GM03348 (cell line): ENCODE measurements at regions not wholly inside any gene's neighbourhood (a gene's known extent, or its start where the extent isn't known, plus 50 kb on each side); places are given as distances from the start of the nearest gene placed in this dataset.

ENCODE experiments used
- DNase-seq: peaks from one replicate; pipeline ENCODE4 v3.0.0; 2012; ENCODE audit warnings: low spot score

DNA sequence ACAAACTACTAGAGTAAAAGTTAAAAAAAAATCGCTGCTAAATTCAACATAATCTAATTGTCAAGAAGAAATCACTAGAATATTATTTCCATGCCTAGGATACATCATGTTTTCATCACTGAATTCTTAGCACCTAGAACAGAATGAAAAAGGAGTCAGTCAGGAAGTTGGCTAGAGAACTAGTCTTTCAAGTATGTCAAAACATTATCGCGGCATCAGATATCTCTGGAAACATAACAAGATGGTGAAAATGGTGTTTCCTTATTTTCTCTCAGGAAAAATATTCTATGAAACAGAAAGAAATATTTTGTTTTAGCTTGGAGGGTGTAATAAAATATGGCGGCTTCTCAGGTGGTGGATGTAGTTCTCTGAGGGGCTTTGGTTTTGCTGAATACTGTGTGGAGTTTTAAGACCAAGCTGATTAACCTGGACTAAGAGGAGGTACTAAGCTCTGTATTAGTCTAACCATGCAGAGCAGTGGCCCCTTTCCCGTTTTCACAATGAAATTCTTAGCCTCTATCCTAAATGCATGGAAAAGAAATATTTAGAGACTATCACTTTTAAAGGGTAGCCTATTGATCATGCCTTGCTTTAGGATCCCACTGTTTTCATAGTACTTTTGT is 205.6 kb downstream of the MDFIC start:
- DNase-seq: no peak

DNA sequence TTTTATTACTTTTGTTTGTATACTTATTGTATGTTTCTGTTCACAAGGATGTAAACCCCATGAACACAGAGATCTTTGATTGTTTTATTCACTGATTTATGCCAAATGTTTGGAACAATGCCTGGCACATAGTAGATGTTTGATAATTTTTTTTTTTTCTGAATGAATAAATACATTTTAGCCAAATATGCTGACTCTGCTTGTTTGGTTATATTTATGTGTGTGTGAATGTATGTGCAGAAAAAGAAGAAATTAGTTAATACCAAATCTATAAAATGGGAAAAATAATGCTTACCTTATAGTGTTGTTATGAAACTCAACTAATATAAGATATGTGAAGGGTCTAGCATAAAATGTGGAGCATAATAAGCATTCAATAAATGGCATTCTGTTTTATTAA is 203.9 kb downstream of the MDFIC start:
- no peak for DNase-seq

DNA sequence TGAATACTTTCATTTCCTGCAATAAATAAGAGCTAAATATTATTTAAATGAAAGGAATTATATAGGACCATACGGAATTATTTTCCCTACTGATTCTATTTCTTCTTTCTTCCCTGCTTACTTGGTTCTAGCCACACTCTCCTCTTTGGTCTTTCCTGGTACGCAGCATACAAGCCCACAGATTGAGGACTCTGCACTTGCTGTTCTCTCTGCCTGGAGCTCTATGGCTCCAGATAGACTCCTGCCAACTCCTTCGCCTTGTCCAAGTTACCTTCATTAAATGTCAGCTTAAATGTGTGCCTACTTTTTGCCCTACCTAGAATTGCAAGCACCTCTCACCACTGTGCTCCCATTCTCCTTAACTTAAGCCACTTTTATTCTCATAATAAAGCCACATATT is 203.4 kb downstream of the MDFIC start:
- no peak for DNase-seq

DNA sequence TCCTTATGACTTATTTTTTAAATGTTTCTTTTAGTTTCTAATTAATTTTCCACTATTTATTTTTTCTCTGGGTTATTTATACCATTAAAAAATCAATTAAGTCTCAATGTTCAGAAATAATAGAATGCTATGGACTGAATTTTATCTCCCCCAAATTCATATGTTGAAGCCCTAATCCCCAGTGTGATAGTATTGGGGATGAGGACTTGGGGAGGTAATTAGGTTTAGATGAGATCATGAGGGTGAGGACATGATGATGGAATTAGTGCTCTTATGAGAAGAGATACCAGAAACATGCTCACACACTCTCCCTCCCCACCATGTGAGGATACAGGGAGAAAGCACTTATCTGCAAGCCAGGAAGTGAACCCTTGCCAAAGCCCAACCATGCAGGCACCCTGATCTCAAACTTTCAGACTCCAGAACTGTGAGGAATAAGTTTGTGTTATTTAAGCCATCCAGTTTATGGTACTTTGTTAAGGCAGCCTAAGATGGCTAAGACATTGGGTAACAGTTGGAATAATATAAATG is 202.6 kb downstream of the MDFIC start:
- no peak for DNase-seq

DNA sequence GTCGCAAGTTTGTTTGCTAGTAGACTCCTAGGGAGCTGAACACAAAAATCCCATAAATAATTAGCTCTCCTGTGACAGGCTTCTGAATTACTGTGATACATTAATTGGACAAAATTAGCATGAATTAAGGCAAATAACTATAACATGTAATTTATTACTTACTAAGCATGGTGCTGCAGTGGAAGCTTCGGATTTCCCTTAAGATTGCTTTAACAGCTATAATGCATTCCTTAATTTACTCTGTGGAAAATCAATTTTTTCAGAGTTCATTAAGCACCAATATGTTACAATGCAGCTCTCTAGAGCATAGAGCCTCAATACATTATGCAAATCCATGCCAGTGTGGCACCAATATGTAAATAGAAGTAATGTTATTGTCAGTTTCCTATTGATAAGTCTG is 201.5 kb downstream of the MDFIC start:
- no peak for DNase-seq

DNA sequence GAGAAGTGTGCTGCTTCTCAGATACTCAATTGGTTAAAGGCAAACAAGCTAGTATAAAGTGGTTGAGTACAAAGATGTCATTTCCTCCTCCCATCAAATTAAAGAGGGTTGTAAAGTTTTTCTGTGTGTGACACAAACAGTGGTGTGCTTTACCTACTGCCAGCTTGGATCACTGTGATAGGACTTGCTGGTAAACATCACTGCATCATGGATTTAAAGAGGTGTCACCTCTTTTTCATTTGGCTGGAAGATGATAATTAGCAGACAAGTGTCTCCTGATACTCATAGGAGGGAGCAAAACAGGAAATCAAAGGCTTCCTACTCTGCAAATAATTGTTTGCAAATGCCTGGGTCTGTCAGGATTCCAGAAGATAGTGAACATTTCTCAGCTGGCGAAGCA is 200.5 kb downstream of the MDFIC start:
- no peak for DNase-seq

DNA sequence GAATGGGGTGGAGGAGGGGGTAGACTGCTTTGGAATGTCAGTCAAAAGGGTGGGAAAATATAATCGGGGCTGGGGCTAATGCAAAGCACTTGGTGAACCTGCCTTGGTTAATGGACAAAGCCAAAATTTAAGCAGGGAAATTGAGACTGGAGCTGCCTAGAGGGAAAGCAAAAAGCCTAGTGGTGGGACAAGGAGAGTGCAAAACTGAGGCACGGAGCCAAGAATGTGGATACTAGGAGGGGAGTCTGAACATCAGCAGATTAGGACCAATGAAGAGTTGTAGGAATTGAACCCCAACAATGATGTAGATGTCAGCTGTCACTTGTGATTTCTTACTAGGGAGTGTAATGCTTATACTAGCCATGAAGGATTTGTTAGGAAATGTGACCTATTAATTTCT is 195.9 kb downstream of the MDFIC start:
- DNase-seq: no peak

DNA sequence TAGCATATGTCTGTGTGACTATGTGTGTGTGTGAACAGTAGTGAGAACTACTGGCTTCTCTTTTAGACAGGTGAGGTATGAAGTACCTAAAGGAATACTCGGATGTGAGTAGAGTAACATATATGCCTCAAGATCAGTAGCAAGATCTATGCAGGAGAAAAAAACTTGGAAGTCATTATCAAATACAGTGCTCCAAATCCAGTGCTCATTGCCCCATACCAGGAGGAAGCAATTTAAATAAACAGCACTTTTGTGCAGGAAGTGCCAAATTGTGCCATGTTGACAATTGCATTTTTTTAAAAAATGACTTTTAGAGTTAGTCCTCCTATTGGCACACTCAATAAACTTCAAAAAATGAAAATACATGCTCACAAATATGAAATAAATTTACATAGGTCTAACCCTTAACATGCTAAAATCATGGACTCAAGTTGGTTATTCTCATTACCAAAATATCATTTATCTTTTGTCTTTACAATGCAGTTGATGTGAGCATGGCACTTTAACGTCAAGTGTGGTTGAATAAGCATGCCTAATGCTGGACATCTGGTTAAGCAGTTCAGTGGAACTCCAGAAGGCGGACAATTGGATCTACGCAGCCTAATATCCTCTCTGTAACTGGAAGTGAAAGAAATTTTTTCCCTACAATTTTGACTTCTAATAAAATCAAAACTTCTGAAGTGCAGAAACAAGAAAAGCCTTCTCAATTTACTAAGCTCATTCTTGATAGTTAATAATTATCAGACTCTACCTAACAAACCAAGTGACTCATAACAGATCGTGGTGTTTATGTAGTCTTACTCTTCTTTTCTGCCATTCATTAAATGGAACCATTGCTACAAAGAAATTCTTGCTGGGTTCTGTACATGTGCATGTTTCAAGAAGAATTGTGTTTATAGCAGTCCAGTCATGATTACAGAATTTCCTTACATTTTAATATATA is 195.2 kb downstream of the MDFIC start:
- DNase-seq: no peak

DNA sequence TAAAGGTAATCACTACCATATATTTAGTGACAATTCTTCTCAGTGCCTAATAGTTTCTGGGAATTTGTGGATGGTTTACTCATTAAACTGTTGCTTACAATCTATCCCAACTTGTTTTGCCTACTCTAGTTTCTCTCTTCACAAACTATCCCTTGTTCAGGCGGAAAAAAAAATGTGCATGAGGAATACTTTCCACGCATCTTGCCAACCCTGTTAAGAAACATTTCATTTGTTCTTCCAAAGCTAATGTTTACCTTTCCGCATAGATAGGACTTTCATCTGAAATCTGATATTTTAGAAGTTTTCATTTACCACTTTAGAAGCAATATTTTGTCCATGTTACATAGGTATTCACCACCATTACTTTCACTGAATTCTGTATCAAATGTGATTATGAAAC is 191.9 kb downstream of the MDFIC start:
- no peak for DNase-seq

DNA sequence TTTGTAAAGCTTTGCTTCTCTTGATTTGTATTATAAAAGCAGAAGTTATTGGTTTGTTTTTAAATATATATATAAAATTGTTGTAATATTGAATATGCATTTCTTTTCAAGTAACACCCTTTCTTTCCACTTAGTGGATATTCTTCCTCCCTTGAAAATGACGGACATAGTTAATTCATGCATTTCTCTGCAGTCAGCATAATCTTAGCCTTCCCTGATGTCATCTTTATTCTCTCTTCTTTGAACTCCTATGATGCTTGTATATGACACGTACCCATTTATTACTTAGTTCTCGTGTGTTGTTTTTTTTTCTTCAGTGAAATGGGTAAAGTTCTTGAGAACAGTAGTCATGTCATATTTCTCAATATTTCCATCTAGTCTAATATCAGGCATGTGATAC is 191.2 kb downstream of the MDFIC start:
- no peak for DNase-seq

DNA sequence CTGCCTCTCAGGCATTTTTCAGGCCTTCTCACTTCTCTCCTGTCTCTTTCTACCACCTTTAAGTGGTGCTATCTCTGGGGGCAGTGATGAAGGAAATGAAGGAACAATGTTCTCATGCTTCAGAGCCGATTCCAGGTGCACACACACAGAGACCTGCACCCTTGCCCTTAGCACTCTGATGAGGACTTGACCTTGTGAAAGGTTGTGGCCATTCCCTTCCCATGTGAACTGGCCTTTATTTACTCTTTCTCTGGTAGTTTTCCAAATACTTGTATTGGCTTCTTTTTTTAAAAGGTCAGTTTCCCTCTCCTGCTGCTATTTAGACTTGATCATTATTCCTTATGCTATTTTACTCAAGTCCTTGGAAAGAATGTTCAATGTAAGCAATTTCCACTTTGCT is 188.6 kb downstream of the MDFIC start:
- no peak for DNase-seq

DNA sequence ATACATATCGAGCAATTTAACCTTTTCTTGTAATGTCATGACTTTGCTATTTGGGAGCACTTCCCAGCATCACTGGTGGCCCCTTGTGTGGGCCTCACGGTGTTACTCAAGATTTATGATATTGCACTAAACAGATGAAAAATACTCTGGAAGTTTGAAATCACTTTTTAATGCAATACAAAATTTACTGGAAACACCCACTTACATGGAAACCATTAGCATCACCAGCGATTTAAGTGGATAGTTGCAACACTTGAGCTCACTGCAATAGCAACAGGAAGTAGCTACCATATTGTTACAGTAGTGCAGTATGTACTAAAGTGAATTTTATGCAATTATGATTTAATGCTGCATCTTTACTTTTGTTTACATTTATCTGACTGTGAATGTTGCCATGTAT is 184.4 kb downstream of the MDFIC start:
- no peak for DNase-seq

DNA sequence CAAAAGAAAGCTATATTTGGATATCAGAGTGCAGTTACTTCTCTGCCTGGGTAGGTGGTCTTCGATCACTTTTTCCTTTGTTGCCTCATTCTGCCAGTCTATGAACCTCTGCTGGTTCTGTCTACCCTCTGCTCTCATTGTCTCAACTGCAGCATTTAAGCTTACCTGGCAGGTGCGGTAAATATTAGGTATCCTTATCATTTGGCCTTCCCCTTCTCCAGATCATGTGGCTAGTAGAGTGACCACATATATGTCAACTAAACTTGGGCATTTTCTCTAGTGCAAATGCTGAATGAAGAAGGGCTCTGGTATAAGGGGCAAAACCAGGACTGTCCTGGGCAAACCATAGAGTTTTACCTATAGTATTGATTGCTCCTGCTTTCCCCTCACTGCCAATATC is 180.8 kb downstream of the MDFIC start:
- no peak for DNase-seq

DNA sequence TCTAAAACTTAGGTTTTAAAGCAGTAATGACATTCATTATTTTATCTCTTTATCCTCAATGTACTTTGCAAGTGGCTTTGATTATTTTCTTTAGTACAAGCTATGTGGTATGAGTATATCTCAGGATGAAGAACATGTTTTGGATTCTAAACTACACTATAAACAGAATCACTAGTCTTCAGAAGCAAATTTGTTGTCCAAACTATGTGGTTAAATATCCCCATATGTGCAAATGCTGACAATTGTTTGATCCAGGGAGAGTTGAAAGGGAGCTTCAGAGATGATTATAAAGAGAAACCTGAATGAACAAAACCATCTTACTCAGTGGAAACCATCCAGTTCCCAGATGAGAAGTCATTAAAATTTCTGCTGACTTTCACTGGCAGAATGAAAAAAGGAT is 179.3 kb downstream of the MDFIC start:
- no peak for DNase-seq

DNA sequence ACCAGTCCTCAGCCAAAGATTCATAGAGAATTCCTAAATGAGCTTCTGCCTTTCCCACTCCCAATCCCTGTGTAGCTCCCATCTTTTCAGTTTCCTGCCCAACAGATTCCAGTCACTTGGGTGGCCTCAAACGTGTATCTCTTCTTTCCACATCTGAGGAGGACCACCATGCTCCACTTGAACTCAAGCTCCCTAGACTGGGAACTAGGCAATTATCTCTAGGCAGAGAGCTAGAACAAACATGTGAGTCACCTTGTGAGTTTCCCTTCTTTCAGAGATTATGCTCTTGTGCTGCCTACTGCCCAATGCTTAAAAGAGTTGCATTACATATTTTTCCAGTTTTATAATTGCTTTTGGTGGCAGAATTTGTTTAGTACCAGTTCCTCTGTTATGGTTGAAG is 178.0 kb downstream of the MDFIC start:
- peak; percentile 27 for DNase-seq

DNA sequence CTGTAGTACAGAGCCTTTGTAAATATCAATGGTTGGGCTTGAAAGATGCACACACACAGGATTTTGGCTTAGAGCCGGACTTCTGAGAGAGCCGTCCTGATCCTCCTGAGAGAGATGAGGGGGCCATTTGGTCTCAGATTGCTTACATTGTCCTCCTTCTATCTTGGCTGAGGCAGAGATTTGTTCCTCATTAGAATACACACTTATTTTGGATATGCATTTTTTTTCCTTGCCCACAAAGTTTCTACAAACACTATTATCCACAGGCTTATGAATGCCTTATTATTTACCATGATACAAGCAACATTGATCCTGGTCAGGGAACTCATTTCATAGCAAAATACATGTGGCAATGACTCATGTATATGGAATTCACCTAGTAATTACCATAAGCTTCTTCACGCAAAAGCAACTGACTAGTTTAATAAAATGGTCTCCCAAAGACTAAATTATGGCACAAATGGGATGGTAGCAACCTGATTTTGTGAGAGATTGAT is 175.3 kb downstream of the MDFIC start:
- peak; percentile 16 for DNase-seq

DNA sequence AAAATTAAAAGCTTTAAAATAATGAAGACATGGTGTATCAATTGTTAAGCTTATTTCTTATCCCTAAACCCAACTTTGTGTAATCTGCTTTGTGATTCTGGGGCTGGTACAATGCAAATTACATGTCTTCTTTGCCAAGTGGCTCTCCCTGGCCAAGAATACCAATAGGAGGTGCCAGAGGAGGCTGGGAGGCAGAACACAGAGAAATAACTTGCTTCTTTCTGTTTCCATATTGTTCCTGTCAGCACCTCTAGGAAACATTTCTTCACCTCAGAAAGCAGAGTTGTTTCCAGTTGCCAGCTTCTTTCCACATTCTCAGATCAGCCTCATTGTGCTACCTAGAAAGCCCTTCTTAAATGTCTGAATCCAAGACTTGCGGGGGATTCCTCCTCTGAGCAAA is 174.4 kb downstream of the MDFIC start:
- no peak for DNase-seq

DNA sequence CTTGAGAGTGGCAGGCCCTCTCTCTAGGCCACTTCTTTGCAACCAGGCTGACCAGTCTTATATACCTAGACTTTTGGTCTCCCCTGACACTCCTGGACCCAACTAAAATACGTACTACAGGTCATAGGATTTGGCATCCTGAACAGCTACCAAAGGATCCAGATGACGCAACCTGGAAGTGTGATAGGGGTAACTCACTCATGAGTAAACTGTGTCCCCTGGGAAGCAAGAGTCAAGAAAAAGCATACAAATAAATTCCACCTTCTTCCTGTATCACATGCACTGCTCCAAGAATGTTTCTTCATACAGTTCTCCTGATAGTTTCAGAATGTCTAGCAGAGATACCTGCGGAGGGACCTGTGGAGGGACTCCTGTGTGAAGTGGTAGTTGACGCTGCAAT is 172.3 kb downstream of the MDFIC start:
- peak; percentile 2 for DNase-seq

DNA sequence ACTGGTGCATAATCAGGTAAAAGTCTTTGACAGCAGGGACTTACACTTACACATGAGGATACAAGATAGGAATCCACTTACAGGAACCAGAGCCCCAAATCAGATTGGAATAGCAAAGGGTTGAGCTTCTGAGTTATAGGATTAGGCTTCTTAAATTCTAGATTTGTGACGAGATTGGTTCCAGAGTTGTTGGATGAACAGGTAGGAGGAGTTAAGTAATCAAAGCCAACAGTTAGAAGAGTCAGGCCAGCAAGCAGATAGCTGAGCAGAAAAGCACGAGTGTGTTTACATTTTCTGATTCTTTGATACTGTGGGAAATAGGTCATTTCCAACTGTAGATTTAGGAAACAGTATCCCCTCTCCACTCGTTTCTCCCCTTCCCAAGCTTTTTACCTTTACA is 167.0 kb downstream of the MDFIC start:
- DNase-seq: no peak

DNA sequence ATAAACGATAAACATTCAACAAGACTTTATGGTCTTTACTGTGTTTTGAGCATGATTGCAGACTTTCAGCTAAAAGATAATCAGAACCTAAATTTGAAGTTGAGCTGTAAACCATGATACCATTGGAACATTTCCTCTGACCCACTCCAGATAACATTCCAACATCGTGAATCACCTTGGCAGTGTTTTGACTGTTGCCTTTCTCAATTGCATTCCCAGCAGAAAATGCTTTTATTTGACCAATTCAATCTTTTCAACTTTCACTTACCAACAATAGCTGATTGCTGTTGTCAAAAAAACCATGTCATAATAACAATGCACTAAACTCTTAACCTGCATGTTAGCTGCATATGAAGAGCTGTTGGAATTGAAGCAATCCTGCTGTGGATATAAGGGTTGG is 165.5 kb downstream of the MDFIC start:
- DNase-seq: peak; percentile 72

DNA sequence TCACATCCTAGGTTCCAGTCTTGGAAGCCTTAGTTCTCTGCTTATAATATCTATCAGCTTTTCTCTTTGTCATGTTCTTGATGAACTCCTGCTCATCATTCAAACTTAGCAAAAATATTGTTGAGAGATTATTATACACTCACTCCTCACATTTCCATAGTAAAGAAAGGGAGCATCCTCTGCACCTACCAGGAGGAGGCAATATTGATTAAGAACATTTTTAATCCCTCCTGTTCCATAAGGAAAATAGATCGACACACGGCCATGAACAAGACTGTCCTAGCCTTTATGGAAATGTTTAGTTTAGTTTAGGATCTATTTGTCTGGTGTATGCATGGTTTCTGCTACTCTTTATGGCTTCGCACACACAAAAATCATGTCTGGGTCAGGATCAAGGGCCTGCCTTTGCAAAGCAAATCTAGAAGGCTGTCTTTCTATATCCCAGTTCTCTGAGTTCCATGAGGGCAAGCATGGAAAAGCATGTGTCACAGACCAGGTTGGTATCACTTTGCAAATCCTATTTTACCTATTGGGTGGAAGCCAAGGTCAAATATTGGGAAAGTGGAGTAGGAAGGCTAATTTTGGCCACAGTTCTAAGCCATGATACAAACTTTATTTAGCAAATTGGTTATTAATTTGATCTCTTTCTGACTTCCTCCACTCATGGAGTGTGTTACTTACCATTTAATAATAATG is 164.4 kb downstream of the MDFIC start:
- DNase-seq: no peak

DNA sequence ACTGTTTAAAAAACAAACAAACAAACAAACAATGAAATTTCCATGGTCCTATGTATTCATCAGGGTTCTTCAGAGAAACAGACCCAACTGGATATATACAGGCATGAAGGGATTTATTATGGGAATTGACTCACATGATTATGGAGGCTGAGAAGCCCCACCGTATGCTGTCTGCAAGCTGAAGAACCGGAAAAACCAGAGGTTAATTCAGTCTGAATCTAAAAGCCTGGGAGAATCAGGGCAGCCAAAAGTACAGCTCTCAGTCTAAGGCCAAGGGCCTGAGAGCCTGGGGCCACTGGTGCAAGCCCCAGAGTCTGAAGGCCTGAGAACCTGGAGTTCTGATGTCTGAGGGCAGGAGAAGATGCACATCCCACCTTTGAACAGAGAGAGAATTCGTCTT is 163.5 kb downstream of the MDFIC start:
- DNase-seq: no peak

DNA sequence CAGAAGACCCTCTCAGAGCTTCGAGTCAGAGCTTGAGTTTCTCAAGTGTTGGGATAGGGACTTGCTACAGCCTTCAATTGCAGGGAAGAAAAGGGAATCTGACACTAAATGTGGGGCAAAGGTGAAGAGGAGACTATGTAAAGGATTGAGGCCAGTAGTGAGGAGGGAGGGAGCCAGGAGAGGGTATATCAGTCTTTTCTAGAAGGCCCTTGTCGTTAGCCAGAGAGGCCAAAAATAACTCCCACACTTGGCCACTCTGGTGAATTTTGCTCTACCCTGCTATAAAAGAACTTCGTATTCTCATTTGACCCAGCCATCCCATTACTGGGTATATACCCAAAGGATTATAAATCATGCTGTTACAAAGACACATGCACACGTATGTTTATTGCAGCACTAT is 162.0 kb downstream of the MDFIC start:
- no peak for DNase-seq
